HG03442 (cell line): ENCODE measurements at regions not wholly inside any gene's neighbourhood (a gene's known extent, or its start where the extent isn't known, plus 50 kb on each side); places are given as distances from the start of the nearest gene placed in this dataset.

Experiments used
- ATAC-seq: cut with Tn5 transposase; IDR thresholded peaks from one replicate; pipeline ENCODE4 v1.9.1; 2021; ENCODE audit warnings: mild to moderate bottlenecking, moderate library complexity; ENCODE audit not compliant: unreplicated experiment

DNA sequence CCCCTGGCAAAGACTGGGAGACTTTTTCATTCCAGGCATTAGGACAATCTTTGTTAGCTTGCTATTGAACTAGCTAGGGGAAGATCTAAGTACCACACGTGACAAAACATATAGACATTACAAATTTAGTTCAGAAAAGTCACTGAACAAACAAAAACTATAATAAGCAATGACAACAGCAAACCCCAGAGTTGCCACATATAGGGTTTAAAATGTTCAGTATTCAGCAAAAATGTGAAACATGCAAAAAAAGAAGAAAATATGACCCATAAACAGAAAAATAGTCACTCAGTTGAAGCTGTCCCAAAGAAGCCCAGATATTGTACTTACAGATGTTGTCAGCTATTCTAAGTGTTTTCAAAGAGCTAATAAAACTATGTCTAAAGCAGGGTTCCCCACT is 431.1 kb upstream of the CDH2 start:
- no peak for ATAC-seq

DNA sequence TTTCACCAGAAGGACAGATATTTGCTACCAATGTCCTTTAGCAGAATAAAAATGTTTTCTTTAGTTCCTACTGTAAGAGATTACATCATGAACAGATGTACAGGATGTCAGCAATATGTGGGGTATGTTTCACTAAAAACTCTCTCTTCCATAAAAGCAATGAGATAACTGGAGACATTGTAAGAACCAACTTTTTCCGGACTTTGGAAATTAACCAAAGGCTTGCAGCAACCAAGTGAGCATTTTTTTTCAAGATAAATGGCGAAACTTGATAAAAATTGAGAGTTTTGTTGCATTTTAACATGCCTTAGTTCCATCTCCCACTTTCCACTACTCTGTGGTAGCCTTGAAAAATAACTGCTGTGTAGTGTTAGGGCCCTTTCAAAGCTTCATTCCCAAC is 429.8 kb upstream of the CDH2 start:
- no peak for ATAC-seq

DNA sequence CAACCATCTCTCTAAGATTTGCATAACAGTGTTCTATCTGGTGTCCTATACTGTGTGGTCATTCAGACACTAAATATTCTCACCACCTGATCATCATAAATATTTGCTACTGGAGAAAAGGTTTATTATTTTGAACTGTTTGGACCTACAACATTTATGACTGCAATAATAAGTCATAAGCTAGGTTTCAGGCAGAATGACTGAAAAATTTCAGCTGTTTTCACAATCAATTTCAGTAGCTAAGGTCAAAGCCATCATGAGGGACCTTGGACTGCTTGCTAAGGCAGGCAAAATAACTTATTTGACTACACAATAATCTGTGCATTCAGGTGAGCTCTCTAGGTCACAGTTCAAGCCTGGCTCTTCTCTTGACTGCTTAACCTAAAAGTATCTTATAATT is 425.5 kb upstream of the CDH2 start:
- no peak for ATAC-seq

GRCh38 chr18:28594034-28594433 is 417.1 kb upstream of the CDH2 start:
- no peak for ATAC-seq

GRCh38 chr18:28588884-28589549 is 412.1 kb upstream of the CDH2 start:
- no peak for ATAC-seq

GRCh38 chr18:28584731-28585130 is 407.8 kb upstream of the CDH2 start:
- no peak for ATAC-seq

DNA sequence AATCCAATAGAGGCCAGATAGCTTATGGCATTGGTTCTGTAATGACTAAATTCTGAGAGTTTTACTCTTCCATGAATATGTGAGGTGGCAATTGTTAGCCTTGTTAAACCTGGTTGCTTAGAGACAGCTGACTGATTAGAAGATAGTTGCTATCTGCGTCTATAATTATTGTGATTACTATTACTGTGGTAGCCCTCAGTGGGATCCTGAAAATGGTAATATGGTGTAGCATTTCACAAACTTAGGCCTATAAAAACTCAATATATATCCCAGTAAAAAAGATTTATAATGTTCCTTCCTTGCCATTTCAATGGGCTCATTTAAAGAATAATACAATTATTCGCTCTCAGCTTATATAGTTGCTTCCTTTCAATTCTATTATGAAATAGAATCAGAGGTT is 405.8 kb upstream of the CDH2 start:
- no peak for ATAC-seq

GRCh38 chr18:28581521-28582071 is 404.7 kb upstream of the CDH2 start:
- ATAC-seq = no peak

DNA sequence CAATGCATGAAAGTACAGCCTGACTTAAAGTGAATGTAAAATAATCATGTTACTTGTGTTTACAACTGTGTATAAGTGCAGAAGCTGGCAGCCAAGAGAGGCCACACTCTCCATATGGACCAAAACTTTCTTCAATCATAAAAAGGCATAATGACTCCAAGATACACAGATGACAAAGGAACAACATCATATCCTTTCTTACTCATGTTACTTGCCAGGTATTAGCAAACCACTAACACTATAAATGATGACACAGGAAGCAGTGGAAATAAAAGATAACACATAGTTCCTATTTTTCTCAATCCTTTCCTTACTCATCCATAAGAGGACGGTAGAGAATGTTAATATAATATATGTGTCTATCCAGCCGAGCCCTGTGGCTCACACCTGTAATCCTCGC is 400.0 kb upstream of the CDH2 start:
- no peak for ATAC-seq

GRCh38 chr18:28575123-28575522 is 398.2 kb upstream of the CDH2 start:
- no peak for ATAC-seq

DNA sequence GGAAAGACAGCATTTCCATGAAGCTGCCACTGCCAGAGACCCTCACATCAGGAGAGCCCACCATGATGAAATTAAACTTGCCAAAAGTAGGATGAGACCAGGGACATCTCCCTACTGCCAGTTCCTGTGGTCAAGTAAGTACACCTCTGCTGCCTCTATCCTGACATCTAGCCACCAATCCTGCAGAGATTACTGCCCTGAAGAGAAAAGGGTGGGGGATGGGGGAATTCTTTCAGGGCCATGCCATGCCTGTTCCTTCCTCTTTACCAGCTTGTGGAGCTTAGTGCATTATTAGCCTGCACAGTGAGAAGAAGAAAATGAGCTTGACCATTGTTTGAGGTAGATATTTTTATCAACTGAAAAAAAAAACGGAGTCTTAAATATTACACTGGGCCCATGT is 397.2 kb upstream of the CDH2 start:
- ATAC-seq = no peak

DNA sequence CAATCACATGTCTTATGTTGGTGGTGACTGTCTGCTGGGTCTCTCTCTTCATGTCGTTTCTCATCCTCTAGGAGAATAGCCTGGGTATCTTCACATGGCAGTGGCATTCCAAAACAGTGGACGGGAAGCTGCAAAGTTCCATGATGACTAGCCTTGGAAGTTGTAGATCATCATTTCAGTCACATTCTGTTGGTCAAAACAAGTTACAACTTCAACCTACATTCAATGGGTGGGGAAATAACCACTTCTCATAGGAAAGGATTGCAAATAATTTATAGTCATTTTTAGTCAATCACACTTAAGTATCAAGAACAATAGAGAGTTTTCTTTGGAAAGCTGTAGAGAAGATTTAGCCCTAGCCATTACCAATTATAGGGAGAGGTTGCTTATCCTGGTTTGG is 395.0 kb upstream of the CDH2 start:
- ATAC-seq = no peak

GRCh38 chr18:28560331-28560730 is 383.4 kb upstream of the CDH2 start:
- no peak for ATAC-seq

GRCh38 chr18:28559511-28559910 is 382.6 kb upstream of the CDH2 start:
- ATAC-seq = no peak

DNA sequence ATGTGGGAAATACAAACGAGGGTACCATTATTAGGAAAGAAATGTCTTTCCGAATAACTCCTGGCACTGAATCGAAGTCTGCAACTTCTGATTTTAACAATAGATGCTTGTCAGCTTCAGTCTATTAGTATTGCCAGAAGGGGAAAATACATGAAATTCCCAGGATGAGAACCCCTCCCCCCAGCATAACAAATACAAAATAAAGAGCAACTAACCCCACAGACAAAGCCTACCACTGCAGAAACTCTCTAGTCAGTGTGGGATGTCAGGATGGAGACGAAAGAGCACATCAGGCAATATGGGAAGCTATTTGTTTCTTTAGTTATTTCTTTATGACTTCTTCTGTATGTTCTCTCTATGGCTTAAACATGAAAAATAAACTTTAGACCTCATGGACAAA is 365.0 kb upstream of the CDH2 start:
- ATAC-seq = no peak

DNA sequence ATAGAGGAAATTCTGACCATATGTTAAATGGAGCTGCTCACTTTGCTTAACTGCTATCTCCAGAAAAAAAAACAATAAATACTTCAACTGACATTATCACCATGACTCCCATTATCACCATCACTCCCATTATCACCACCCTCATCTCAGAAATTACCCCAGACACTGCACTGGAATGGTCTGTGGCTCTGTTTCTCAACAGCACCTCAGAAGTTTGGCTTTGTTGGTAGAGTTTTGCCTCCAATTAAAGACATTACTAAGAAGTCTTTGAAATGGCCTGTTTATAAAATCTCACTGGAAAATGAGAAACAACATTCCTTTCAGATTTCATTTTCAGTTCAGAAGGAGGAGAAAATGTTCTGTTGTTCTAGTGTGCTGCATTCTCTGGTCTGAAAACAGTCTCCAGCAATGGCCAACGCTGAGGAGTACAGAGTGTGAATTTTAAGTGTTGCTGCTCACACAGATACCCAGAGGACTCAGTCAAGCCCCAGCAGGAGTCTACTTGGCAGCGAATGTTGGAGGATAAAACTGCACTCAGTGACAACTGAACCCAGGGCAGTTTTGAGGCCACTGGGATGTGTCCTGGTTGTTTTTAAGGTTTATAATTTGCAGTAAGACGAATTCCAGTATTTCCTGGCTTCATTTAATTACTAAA is 364.5 kb upstream of the CDH2 start:
- no peak for ATAC-seq

DNA sequence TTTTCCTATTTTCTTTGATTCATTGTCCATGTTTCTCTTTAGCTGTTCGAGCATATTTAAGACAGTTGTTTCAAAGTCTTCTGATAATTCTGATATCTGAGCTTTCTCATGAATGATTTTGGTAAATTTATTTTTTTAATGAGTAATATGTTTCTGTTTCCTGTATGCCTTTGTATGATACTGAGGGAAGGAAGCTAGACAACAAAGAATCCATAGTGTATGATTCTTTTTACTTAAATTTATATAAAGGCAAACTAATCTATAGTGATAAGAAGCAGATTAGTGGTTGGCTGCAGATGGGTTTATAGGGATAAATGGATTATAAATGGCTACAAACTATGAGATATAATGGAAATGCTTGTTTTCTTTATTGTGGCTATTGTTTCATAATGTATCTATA is 352.7 kb upstream of the CDH2 start:
- no peak for ATAC-seq

DNA sequence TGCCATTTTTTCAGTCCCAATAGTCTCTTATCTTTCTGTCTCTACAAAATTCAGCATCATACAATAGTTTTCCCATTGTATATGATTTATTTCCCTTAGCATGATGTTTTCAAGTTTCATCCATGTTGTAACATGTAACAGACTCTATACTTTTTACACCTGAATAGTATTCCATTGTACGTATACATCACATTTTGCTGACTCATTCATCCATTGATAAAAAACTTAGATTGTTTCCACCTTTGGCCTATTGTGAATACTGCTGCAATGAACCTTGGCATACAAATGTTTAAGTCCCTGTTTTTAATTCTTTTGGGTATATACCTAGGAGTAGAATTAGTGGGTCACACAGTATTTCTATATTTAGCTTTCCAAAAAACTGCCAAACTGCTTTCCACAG is 349.3 kb upstream of the CDH2 start:
- no peak for ATAC-seq

- ATAC-seq = no peak
Measured at GRCh38 chr18:28523758-28524475, 347.0 kb upstream of the CDH2 start.

- no peak for ATAC-seq
Measured at GRCh38 chr18:28522236-28522635, 345.3 kb upstream of the CDH2 start.

DNA sequence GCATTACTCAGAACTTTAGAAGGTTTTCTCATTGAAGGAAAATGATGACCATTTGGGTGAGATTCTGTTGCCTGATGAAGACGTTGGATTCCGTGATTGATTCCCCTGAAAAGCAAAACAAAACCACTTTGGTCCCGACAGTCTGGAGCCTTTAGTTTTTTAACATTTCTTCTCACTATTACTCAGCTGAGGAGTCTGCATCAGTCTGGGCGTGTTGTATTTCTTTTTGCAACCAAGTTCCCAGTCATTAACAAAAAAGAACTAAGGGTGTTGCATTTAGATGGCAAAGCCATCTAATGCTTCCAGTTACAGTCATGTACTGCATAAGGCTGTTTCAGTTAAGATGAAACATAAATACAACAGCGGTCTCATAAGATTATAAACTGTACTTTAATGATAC is 343.1 kb upstream of the CDH2 start:
- no peak for ATAC-seq

- no peak for ATAC-seq
Measured at GRCh38 chr18:28514699-28515098, 337.8 kb upstream of the CDH2 start.
